GM23338 (cell line): ENCODE measurements at regions not wholly inside any gene's neighbourhood (a gene's known extent, or its start where the extent isn't known, plus 50 kb on each side); places are given as distances from the start of the nearest gene placed in this dataset.

Experiments
- CREB1 ChIP-seq: fragments of 250-450 bp; sonication (Bioruptor Pico); IDR thresholded peaks from 2 replicates; pipeline ENCODE4 v1.5.0; 2020; ENCODE audit warnings: low read depth, mild to moderate bottlenecking, moderate library complexity
- CTCF ChIP-seq, 2 experiments: fragments of 200-600 bp in 1 of 2; sonication (generic) in 1 of 2; conservative IDR thresholded peaks; 2 replicates each; pipeline versions ENCODE4 v1.5.1 to v1.6.1; 2016 to 2017; ENCODE audit warnings: antibody characterized with exemption in 2 of 2, low read depth in 2 of 2, mild to moderate bottlenecking in 2 of 2, moderate library complexity in 1 of 2
- ETS1 ChIP-seq: IDR thresholded peaks from 2 replicates; pipeline ENCODE4 v1.6.1; 2016; ENCODE audit warnings: antibody characterized with exemption
- EZH2 ChIP-seq: fragments of 200-600 bp; sonication (generic); IDR thresholded peaks from one replicate; pipeline ENCODE4 v1.8.0; 2017; ENCODE audit warnings: antibody characterized with exemption, mild to moderate bottlenecking, low read depth; ENCODE audit not compliant: unreplicated experiment
- EZH2phosphoT487 ChIP-seq: fragments of 200-600 bp; sonication (generic); IDR thresholded peaks from one replicate; pipeline ENCODE4 v1.8.1; 2018; ENCODE audit warnings: antibody characterized with exemption; ENCODE audit not compliant: unreplicated experiment
- JUNB ChIP-seq: IDR thresholded peaks from one replicate; pipeline ENCODE4 v1.6.1; 2016; ENCODE audit warnings: antibody characterized with exemption; ENCODE audit not compliant: unreplicated experiment
- NANOG ChIP-seq: IDR thresholded peaks from 2 replicates; pipeline ENCODE4 v1.6.1; 2016; ENCODE audit warnings: antibody characterized with exemption, borderline replicate concordance
- POLR2AphosphoS5 ChIP-seq: IDR thresholded peaks from 2 replicates; pipeline ENCODE4 v1.6.1; 2016; ENCODE audit warnings: antibody characterized with exemption, low read depth
- REST ChIP-seq: IDR thresholded peaks from one replicate; pipeline ENCODE4 v1.6.1; 2018; ENCODE audit warnings: antibody characterized with exemption; ENCODE audit not compliant: unreplicated experiment
- ZNF331 ChIP-seq: fragments of 250-450 bp; sonication (Bioruptor Pico); IDR thresholded peaks from 2 replicates; pipeline ENCODE4 v1.5.0; 2020; ENCODE audit warnings: low read depth, mild to moderate bottlenecking, moderate library complexity

GRCh38 chr3:174377684-174378083, 481.4 kb upstream of the NAALADL2 start:
- TF ChIP-seq CTCF (conservative IDR thresholded peaks at IDR 0.05; ENCODE audit: low read depth in 2 of 2) (no peak), EZH2 (no peak), EZH2phosphoT487 (no peak), NANOG (no peak), POLR2AphosphoS5 (no peak), ETS1 (no peak), REST (no peak), CREB1 (no peak), JUNB (no peak), ZNF331 (CRISPR knock-in tag) (no peak)
